ENCODE measurements at regions not wholly inside any gene's neighbourhood (a gene's known extent, or its start where the extent isn't known, plus 50 kb on each side); places are given as distances from the start of the nearest gene placed in this dataset.

DNA sequence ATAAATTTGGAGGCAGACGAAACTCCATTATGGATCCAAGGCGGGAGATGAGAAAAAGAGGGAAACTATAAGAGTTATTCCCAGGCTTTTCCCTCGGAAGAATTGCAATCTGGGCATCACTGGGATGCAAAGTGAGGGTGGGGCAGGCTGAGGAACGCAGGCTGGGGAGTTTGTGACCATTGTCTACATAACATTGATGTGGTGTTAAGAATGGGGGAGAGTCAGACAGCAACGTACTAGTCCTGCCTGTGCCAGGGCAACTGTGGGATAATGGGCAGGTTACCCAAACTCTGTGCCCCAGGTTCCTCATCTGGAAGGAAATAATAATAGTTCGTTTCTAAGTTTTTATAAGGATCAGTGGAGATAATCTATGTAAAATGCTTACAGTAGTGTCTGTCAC is 84.4 kb upstream of the SIX2 start:
- Mint-ChIP-seq H3K27ac (ENCODE audit: unreplicated experiment) (no peak overlapping the region), H3K4me3 (ENCODE audit: unreplicated experiment) (no peak overlapping the region), H3K9me3 (ENCODE audit: unreplicated experiment) (no peaks in the 10 kb centered on the region), H3K27me3 (ENCODE audit: unreplicated experiment) (peaks cover 3% of the 10 kb centered on the region), H3K36me3 (ENCODE audit: unreplicated experiment) (no peaks in the 10 kb centered on the region), H3K4me1 (ENCODE audit: low read depth, unreplicated experiment) (no peaks in the 10 kb centered on the region)
- no peak for DNase-seq
- TF ChIP-seq, protein P1, sequence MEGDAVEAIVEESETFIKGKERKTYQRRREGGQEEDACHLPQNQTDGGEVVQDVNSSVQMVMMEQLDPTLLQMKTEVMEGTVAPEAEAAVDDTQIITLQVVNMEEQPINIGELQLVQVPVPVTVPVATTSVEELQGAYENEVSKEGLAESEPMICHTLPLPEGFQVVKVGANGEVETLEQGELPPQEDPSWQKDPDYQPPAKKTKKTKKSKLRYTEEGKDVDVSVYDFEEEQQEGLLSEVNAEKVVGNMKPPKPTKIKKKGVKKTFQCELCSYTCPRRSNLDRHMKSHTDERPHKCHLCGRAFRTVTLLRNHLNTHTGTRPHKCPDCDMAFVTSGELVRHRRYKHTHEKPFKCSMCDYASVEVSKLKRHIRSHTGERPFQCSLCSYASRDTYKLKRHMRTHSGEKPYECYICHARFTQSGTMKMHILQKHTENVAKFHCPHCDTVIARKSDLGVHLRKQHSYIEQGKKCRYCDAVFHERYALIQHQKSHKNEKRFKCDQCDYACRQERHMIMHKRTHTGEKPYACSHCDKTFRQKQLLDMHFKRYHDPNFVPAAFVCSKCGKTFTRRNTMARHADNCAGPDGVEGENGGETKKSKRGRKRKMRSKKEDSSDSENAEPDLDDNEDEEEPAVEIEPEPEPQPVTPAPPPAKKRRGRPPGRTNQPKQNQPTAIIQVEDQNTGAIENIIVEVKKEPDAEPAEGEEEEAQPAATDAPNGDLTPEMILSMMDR (IDR thresholded peaks at IDR 0.05; ENCODE audit: partially characterized antibody, unreplicated experiment): no peak

DNA sequence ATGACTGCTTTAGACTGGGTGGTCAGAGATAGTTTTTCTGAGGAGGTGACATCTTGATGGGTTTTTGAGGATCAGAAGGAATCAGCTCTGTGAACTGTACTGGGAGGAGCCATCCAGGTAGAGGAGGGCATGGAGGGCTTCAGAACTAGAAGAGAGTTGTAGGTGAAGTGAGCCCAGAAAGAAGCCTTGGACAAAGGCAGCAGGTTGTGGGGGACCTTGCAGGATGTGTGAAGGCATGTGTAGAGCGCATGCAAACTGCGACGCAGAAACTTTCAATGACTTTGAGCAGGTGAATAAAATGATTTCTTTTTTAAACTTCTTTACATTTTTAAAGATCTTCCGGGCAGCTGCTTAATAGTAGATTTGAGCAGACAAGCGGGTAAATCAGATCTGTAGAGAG is 83.9 kb upstream of the SIX2 start:
- TF ChIP-seq, protein P1 (IDR thresholded peaks at IDR 0.05; ENCODE audit: partially characterized antibody, unreplicated experiment): no peak
- Mint-ChIP-seq H3K4me3 (ENCODE audit: unreplicated experiment) (no peak overlapping the region), H3K27ac (ENCODE audit: unreplicated experiment) (no peak overlapping the region), H3K9me3 (ENCODE audit: unreplicated experiment) (no peaks in the 10 kb centered on the region), H3K4me1 (ENCODE audit: low read depth, unreplicated experiment) (no peaks in the 10 kb centered on the region), H3K27me3 (ENCODE audit: unreplicated experiment) (peaks cover 3% of the 10 kb centered on the region), H3K36me3 (ENCODE audit: unreplicated experiment) (no peaks in the 10 kb centered on the region)
- DNase-seq: no peak

DNA sequence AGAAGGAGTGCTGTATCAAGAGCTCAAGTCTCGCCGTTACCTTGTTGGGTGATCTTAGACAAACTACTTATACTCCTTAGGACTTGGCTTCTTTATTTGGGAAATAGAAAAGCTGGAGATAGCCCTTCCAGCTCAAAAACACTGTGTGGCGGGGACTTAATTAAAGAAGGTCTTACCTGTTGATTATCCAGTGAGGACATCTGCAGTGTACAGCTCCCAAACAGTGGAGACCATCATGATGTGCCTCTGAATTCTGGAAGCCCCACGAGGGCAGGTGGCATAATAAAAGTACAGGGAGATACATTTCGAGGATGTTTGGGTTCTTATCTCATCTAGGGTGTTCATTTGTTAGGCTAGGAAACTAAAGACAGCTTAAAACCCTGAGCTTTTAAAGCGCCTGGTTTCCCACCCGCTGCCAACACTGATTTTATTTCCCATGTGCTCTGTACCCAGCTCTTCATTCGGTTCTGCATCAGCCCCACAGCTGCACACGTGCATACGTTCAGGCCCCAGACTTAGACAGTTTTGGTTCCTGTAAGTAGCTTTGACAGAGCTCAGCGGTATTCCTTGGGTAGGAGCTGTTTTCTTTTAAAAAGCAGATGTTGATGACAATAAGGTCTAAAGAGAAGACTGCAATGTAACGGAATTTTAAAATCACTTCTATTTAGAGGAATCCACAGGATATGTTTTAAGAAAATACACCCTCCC is 80.5 kb upstream of the SIX2 start:
- TF ChIP-seq, protein P1 (IDR thresholded peaks at IDR 0.05; ENCODE audit: partially characterized antibody, unreplicated experiment): no peak
- DNase-seq: no peak
- Mint-ChIP-seq H3K9me3 (ENCODE audit: unreplicated experiment) (no peaks in the 10 kb centered on the region), H3K27me3 (ENCODE audit: unreplicated experiment) (peaks cover 3% of the 10 kb centered on the region), H3K27ac (ENCODE audit: unreplicated experiment) (no peak overlapping the region), H3K4me1 (ENCODE audit: low read depth, unreplicated experiment) (no peaks in the 10 kb centered on the region), H3K4me3 (ENCODE audit: unreplicated experiment) (no peak overlapping the region), H3K36me3 (ENCODE audit: unreplicated experiment) (no peaks in the 10 kb centered on the region)

DNA sequence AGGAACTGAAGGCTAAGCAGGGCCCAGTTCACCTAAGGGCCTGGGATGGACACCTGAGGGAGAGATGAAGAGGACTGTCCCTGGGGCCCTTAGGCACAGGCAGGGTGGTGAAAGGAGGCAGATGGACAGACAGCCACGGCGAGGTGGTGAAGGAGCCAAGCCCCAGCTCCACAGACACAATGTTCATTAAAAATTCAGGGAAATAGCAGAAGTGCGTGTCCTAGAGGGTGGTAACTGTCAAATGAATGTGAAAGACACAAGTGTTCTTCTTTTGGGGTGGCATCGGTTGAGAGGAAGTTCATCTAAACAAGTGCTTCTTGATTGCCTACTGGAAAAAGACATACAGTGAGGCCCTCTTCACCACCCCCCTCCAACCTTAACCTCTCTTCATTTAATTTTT is 76.2 kb upstream of the SIX2 start:
- TF ChIP-seq, protein P1 (IDR thresholded peaks at IDR 0.05; ENCODE audit: partially characterized antibody, unreplicated experiment): no peak
- Mint-ChIP-seq H3K27ac (ENCODE audit: unreplicated experiment) (no peak overlapping the region), H3K9me3 (ENCODE audit: unreplicated experiment) (peaks cover 1% of the 10 kb centered on the region), H3K4me3 (ENCODE audit: unreplicated experiment) (no peak overlapping the region), H3K36me3 (ENCODE audit: unreplicated experiment) (no peaks in the 10 kb centered on the region), H3K27me3 (ENCODE audit: unreplicated experiment) (peaks cover under 1% of the 10 kb centered on the region), H3K4me1 (ENCODE audit: low read depth, unreplicated experiment) (no peaks in the 10 kb centered on the region)
- no peak for DNase-seq

DNA sequence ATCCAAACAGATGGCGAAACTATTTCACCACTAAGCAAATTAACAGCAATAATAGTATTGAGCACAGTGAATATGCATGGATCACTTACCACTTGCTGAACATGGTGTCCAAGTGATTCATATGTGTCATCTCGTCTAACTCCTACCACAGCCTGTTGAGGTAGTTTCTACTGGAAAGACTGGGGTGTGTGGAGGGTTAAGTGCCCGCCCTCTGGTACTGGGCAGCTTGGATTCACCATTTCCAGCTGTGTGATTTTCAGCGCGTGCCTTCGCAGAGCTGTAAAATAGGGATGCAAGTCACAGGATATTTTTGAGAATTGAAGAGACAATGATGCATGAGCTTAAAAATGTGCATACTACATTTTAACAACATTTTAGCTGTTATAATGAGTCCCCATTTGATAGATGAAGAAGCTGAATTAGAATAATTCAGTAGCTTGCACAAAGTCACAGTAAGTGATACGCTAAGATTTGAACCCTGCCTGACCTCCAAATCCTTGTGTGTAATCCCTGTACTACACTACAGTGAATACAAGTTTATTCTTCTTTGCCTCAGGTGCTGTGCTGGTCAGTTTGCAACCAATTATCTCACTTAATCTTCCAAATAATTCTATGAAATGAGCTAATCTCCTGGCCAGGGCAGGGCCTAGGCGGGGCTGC is 75.2 kb upstream of the SIX2 start:
- no peak overlapping the region for H3K27ac Mint-ChIP-seq (ENCODE audit: unreplicated experiment)
- DNase-seq: no peak
- TF ChIP-seq, protein P1 (IDR thresholded peaks at IDR 0.05; ENCODE audit: partially characterized antibody, unreplicated experiment): no peak
- no peaks in the 10 kb centered on the region for H3K36me3 Mint-ChIP-seq (ENCODE audit: unreplicated experiment)
- no peaks in the 10 kb centered on the region for H3K4me1 Mint-ChIP-seq (ENCODE audit: low read depth, unreplicated experiment)
- H3K27me3 Mint-ChIP-seq (ENCODE audit: unreplicated experiment): no peaks in the 10 kb centered on the region
- no peak overlapping the region for H3K4me3 Mint-ChIP-seq (ENCODE audit: unreplicated experiment)
- H3K9me3 Mint-ChIP-seq (ENCODE audit: unreplicated experiment): peaks cover 1% of the 10 kb centered on the region
